ENCODE measurements at regions not wholly inside any gene's neighbourhood (a gene's known extent, or its start where the extent isn't known, plus 50 kb on each side); places are given as distances from the start of the nearest gene placed in this dataset.

- no peak for TF ChIP-seq CTCF (IDR thresholded peaks at IDR 0.05)
- TF ChIP-seq POLR2A (IDR thresholded peaks at IDR 0.05) = no peak
- H3K36me3 ChIP-seq (replicated peaks in 1 of 2) = no peaks in the 10 kb centered on the region
- no peak for DNase-seq
- H3K4me3 ChIP-seq = no peak overlapping the region
- no peak overlapping the region for H3K27ac ChIP-seq
- H3K27me3 ChIP-seq = no peaks in the 10 kb centered on the region
- H3K9me3 ChIP-seq (replicated peaks in 1 of 3) = no peaks in the 10 kb centered on the region
- intact Hi-C loops (cut with DNase I) = no loop called here
- WGBS, 4 donors = 85 to 96% (median 88%) methylated on average over 5 to 10 of the region's 10 CpGs
- no peaks in the 10 kb centered on the region for H3K4me1 ChIP-seq (replicated peaks in 1 of 2)
These were observed 135.9 kb downstream of the URI1 start for GRCh38 chr19:30077851-30078355.

DNA sequence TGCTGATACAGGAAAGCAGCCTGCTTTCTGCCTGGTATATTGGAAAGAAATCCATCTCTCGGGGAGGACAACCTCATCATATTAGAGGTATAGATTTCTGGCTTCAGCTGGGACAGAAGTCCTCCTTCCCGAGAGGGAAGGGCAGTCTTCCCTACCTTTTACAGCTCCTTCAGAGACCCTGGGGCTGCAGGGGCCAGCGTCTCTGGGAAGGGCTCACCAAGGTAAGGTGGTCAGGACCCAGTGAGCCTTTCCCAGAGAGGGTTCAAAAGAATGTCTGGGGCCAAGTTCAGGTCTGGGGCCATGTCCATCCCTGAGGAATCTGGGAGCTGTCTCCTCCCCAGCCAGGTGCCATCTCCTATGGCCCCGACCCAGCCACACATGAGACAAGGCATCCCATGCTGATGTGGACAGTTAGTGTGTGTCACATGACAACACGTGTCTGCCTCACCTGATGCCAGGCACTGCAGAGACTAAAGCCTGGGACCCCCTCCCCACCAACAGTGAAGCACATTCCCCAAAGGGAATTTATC lies 136.4 kb downstream of the URI1 start:
- no peak for TF ChIP-seq CTCF (IDR thresholded peaks at IDR 0.05)
- intact Hi-C loops (cut with DNase I) = no loop called here

GRCh38 chr19:30079200-30079599 lies 137.2 kb downstream of the URI1 start:
- Histone ChIP-seq H3K27ac (no peak overlapping the region), H3K4me3 (no peak overlapping the region), H3K36me3 (replicated peaks in 1 of 2) (no peaks in the 10 kb centered on the region), H3K9me3 (replicated peaks in 1 of 3) (no peaks in the 10 kb centered on the region), H3K27me3 (no peaks in the 10 kb centered on the region), H3K4me1 (replicated peaks in 1 of 2) (peaks cover 0 to 7% of the 10 kb centered on the region in 2 donors)
- no peak for DNase-seq
- no peak for TF ChIP-seq CTCF (IDR thresholded peaks at IDR 0.05)
- TF ChIP-seq POLR2A (IDR thresholded peaks at IDR 0.05) = no peak
- 86 to 94% (median 90%) methylated on average over 4 of the region's 4 CpGs for whole genome bisulfite sequencing, 4 donors
- intact Hi-C loops (cut with DNase I) = no loop called here

More for the DNA sequence above, 136.4 kb downstream of the URI1 start:
- 83 to 91% (median 88%) methylated on average over 4 to 5 of the region's 5 CpGs for WGBS, 4 donors
- Histone ChIP-seq H3K4me1 (replicated peaks in 1 of 2) (no peaks in the 10 kb centered on the region), H3K4me3 (no peak overlapping the region), H3K36me3 (replicated peaks in 1 of 2) (no peaks in the 10 kb centered on the region), H3K27me3 (no peaks in the 10 kb centered on the region), H3K27ac (no peak overlapping the region), H3K9me3 (replicated peaks in 1 of 3) (no peaks in the 10 kb centered on the region)
- no peak for DNase-seq

GRCh38 chr19:30082168-30082567 lies 140.1 kb downstream of the URI1 start:
- intact Hi-C loops (cut with DNase I) = no loop called here
- H3K36me3 ChIP-seq (replicated peaks in 1 of 2) = no peaks in the 10 kb centered on the region
- WGBS, 4 donors = 83 to 93% (median 89%) methylated on average over 6 of the region's 6 CpGs
- no peak for TF ChIP-seq CTCF (IDR thresholded peaks at IDR 0.05)
- TF ChIP-seq POLR2A (IDR thresholded peaks at IDR 0.05) = no peak
- H3K9me3 ChIP-seq (replicated peaks in 1 of 3) = no peaks in the 10 kb centered on the region
- no peaks in the 10 kb centered on the region for H3K27me3 ChIP-seq
- H3K27ac ChIP-seq = no peak overlapping the region
- no peak overlapping the region for H3K4me3 ChIP-seq
- peaks cover 0 to 19% of the 10 kb centered on the region in 2 donors for H3K4me1 ChIP-seq (replicated peaks in 1 of 2)
- no peak for DNase-seq
